Natural killer cell (primary cell): ENCODE measurements at regions not wholly inside any gene's neighbourhood (a gene's known extent, or its start where the extent isn't known, plus 50 kb on each side); places are given as distances from the start of the nearest gene placed in this dataset.

ENCODE experiments used
- ATAC-seq, 3 donors: fragments of 150-1000 bp in 2 of 3; fragments of 200-7000 bp in 1 of 3; cut with Tn5 transposase; 1 replicate in 1 of 3; 2 replicates in 2 of 3; pipeline ENCODE4 v1.10.0; 2021; ENCODE audit warnings: mild to moderate bottlenecking in 2 of 3, moderate library complexity in 2 of 3
- DNase-seq, 2 donors: peaks; one replicate each; pipeline versions ENCODE4 v3.0.0 to v3.0.0-alpha.2; 2013 to 2021; ENCODE audit warnings: mixed read lengths in 1 of 2
- H3K27ac ChIP-seq: one replicate; pipeline ENCODE4 v1.5.1; 2013; ENCODE audit warnings: mild to moderate bottlenecking, low read length
- H3K27me3 ChIP-seq: one replicate; pipeline ENCODE4 v1.6.1; 2013; ENCODE audit warnings: low read length; ENCODE audit not compliant: control insufficient read depth, insufficient read depth
- H3K36me3 ChIP-seq: one replicate; pipeline ENCODE4 v1.6.1; 2013; ENCODE audit warnings: low read length; ENCODE audit not compliant: control insufficient read depth, insufficient read depth
- H3K4me1 ChIP-seq: one replicate; pipeline ENCODE4 v1.6.1; 2013; ENCODE audit warnings: low read length; ENCODE audit not compliant: control insufficient read depth, insufficient read depth
- H3K4me3 ChIP-seq: one replicate; pipeline ENCODE4 v1.5.1; 2013; ENCODE audit warnings: low read length
- H3K9me3 ChIP-seq: one replicate; pipeline ENCODE4 v1.6.1; 2013; ENCODE audit warnings: low read length; ENCODE audit not compliant: control insufficient read depth, insufficient read depth
- H3K27ac Mint-ChIP-seq, 2 donors: one replicate each; pipeline ENCODE4 v1.8.0; 2022; ENCODE audit warnings: mild to moderate bottlenecking in 2 of 2, mixed read lengths in 2 of 2, moderate library complexity in 1 of 2
- H3K27me3 Mint-ChIP-seq, 2 donors: one replicate each; pipeline ENCODE4 v1.8.0; 2022; ENCODE audit warnings: low read depth in 2 of 2, mixed read lengths in 2 of 2
- H3K36me3 Mint-ChIP-seq: one replicate; pipeline ENCODE4 v1.8.0; 2022; ENCODE audit warnings: mixed read lengths
- H3K4me1 Mint-ChIP-seq, 2 donors: one replicate each; pipeline ENCODE4 v1.8.0; 2022; ENCODE audit warnings: mixed read lengths in 2 of 2
- H3K4me3 Mint-ChIP-seq: one replicate; pipeline ENCODE4 v1.8.0; 2022; ENCODE audit warnings: mild to moderate bottlenecking, moderate library complexity, mixed read lengths
- H3K9me3 Mint-ChIP-seq, 2 donors: one replicate each; pipeline ENCODE4 v1.8.0; 2022; ENCODE audit warnings: mixed read lengths in 2 of 2
- WGBS: methylation state at CpG from one replicate; pipeline ENCODE4 v1.1.7; 2013; ENCODE audit warnings: missing lambda C conversion rate; ENCODE audit not compliant: insufficient coverage; 5-methylcytosine and 5-hydroxymethylcytosine counted together
- intact Hi-C: fragments of 100-400 bp; cut with micrococcal nuclease; formaldehyde crosslinking; loops from one replicate; pipeline ENCODE4 v1.14.2; 2022
- TF ChIP-seq, protein P1 (sequence below): fragments of 200-600 bp; IDR thresholded peaks from one replicate; pipeline ENCODE4 v1.8.0; 2022; ENCODE audit warnings: antibody characterized with exemption

DNA sequence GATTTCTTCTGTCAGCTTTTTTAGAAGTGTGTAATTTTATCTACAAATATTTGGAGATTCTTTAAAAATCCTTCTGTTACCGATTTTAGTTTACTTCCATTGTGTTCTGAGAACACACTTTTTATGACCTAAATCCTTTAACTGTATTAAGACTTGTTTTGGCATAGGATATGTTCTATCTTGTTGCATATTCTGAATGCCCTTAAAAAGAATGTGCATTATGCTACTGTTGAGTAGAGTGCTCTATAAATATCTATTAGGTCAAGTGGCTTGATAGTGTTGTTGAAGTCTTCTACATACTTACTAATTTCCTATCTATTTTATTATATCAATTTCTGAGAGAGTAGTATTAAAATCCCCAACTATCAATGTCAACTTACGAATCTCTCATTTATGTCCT, 502.2 kb downstream of the MAFB start:
- H3K4me3 Mint-ChIP-seq = no peak overlapping the region
- Histone ChIP-seq H3K27ac (no peak overlapping the region), H3K27me3 (no peaks in the 10 kb centered on the region), H3K4me1 (no peaks in the 10 kb centered on the region), H3K9me3 (no peaks in the 10 kb centered on the region), H3K36me3 (no peaks in the 10 kb centered on the region), H3K4me3 (no peak overlapping the region)
- TF ChIP-seq, protein P1, sequence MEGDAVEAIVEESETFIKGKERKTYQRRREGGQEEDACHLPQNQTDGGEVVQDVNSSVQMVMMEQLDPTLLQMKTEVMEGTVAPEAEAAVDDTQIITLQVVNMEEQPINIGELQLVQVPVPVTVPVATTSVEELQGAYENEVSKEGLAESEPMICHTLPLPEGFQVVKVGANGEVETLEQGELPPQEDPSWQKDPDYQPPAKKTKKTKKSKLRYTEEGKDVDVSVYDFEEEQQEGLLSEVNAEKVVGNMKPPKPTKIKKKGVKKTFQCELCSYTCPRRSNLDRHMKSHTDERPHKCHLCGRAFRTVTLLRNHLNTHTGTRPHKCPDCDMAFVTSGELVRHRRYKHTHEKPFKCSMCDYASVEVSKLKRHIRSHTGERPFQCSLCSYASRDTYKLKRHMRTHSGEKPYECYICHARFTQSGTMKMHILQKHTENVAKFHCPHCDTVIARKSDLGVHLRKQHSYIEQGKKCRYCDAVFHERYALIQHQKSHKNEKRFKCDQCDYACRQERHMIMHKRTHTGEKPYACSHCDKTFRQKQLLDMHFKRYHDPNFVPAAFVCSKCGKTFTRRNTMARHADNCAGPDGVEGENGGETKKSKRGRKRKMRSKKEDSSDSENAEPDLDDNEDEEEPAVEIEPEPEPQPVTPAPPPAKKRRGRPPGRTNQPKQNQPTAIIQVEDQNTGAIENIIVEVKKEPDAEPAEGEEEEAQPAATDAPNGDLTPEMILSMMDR = no peak
- intact Hi-C loops = no loop called here
- no peaks in the 10 kb centered on the region for H3K4me1 Mint-ChIP-seq
- H3K27me3 Mint-ChIP-seq = no peaks in the 10 kb centered on the region
- no peak for DNase-seq
- H3K27ac Mint-ChIP-seq = no peak overlapping the region
- no peaks in the 10 kb centered on the region for H3K36me3 Mint-ChIP-seq
- no peaks in the 10 kb centered on the region for H3K9me3 Mint-ChIP-seq
- WGBS = no CpG with 5 or more reads among the region's 2 CpGs
- ATAC-seq = no peak

DNA sequence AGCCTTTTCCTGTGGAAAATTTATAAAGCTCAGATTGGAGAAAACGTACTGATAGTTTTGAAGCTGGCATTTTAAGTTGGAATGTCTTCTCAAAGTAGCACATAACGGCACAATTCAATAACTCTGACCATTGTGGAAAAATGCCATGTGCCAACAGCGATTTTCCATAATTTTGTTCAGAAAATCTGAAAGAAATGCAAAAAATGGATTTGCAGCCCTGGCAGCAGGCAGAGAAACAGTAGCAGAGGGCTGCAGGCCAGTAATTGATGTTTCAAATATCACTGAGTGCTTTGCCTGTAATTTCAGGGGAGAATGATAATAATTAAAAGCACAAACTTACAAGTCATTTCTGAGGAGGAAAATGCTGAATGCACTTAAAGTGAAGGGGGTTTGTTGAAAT, 507.4 kb downstream of the MAFB start:
- no peak overlapping the region for H3K27ac ChIP-seq
- H3K27me3 ChIP-seq = no peaks in the 10 kb centered on the region
- DNase-seq = no peak
- H3K4me3 ChIP-seq = no peak overlapping the region
- Mint-ChIP-seq H3K4me1 (no peaks in the 10 kb centered on the region), H3K27me3 (no peaks in the 10 kb centered on the region), H3K36me3 (no peaks in the 10 kb centered on the region), H3K9me3 (no peaks in the 10 kb centered on the region), H3K4me3 (no peak overlapping the region), H3K27ac (no peak overlapping the region)
- TF ChIP-seq, protein P1 = no peak
- H3K4me1 ChIP-seq = no peaks in the 10 kb centered on the region
- H3K36me3 ChIP-seq = no peaks in the 10 kb centered on the region
- intact Hi-C loops = no loop called here
- 76% methylated on average over 3 of the region's 3 CpGs for WGBS
- no peaks in the 10 kb centered on the region for H3K9me3 ChIP-seq
- no peak for ATAC-seq

DNA sequence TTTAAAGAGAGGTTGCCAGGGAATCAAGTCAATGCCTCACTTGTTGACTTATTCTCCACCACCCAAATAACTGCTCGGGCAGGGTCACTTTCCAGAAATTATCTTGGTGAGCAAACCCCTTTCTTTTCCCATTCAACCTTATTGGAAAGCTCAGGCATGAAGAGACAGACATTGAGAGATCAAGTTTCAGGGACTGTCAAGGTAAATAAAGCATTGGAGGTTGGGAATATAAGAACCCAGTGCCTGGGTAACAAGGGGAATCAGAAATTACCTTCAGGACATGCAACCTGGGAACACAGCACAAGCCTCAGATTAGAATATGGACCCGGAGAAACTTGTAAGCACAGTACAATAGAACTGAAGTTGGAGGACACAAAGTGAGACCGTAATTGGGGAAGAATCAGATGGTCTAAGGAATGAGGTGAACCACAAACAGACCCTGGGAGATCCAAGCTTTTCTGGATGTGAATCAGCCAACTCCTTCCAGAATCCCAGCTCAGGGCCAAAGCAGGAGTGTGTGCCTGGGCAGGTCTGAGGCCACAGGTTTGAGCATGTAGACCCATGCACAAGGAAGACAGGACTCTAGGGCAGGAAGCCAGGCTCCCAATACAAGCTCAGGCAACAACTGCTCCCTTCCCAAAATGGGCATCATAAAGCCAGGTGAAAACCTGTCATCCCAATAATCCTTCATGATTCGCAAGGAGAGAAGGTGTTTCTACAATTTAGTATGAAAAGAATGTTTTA, 512.8 kb downstream of the MAFB start:
- 82% methylated on average over 3 of the region's 4 CpGs for WGBS

More for the DNA sequence above, 512.8 kb downstream of the MAFB start:
- no peaks in the 10 kb centered on the region for H3K36me3 Mint-ChIP-seq
- H3K27me3 Mint-ChIP-seq = peaks cover 9 to 11% of the 10 kb centered on the region in 2 donors
- H3K4me3 Mint-ChIP-seq = no peak overlapping the region
- Histone ChIP-seq H3K27ac (no peak overlapping the region), H3K36me3 (no peaks in the 10 kb centered on the region), H3K27me3 (no peaks in the 10 kb centered on the region), H3K9me3 (no peaks in the 10 kb centered on the region), H3K4me3 (no peak overlapping the region), H3K4me1 (no peaks in the 10 kb centered on the region)
- ATAC-seq = no peak
- H3K4me1 Mint-ChIP-seq = no peaks in the 10 kb centered on the region
- H3K9me3 Mint-ChIP-seq = peaks cover 0 to 2% of the 10 kb centered on the region in 2 donors
- TF ChIP-seq, protein P1 = no peak
- DNase-seq = no peak
- intact Hi-C loops = no loop called here
- H3K27ac Mint-ChIP-seq = no peak overlapping the region
